SK-N-SH (cell line): ENCODE measurements at regions not wholly inside any gene's neighbourhood (a gene's known extent, or its start where the extent isn't known, plus 50 kb on each side); places are given as distances from the start of the nearest gene placed in this dataset.

Experiments used
- CTCF ChIA-PET: fragments of 300-600, 350-600 bp; formaldehyde crosslinking; extraction: SDS; loops from one replicate; lab custom pipeline; 2021; lab: Yijun Ruan, JAX
- POLR2A ChIA-PET: fragments of 350-600 bp; sonication (Branson Sonifier 250); formaldehyde crosslinking; extraction: SDS; loops from one replicate; lab custom pipeline; 2020; ENCODE audit warnings: antibody characterized with exemption, inconsistent platforms; lab: Yijun Ruan, JAX
- DNase-seq: peaks from one replicate; pipeline ENCODE4 v3.0.0; 2012
- H2AFZ ChIP-seq: fragments of 200-600 bp; sonication (generic); 2 replicates; pipeline ENCODE4 v1.8.1; 2016; ENCODE audit warnings: antibody characterized with exemption, mild to moderate bottlenecking, low read depth
- H3F3A ChIP-seq: fragments of 200-600 bp; sonication (generic); replicated peaks from 2 replicates; pipeline ENCODE3; 2016; ENCODE audit warnings: antibody characterized with exemption, mild to moderate bottlenecking; ENCODE audit not compliant: insufficient read depth
- H3K27ac ChIP-seq, 2 experiments: fragments of 200-500 bp in 1 of 2; fragments of 200-600 bp in 1 of 2; sonication (Bioruptor generic) in 1 of 2; sonication (generic), shearing (Covaris generic) in 1 of 2; 2 replicates each; pipeline versions ENCODE4 v1.5.1 to v1.6.1; 2014 to 2016; ENCODE audit warnings: low read depth in 2 of 2, inconsistent platforms in 1 of 2, low read length in 1 of 2, mild to moderate bottlenecking in 1 of 2, mixed read lengths in 1 of 2
- H3K27me3 ChIP-seq: fragments of 200-600 bp; sonication (generic), shearing (Covaris generic); 2 replicates; pipeline ENCODE4 v1.6.1; 2016; ENCODE audit warnings: mixed run types; ENCODE audit not compliant: insufficient read depth
- H3K36me3 ChIP-seq, 2 experiments: fragments of 200-500 bp in 1 of 2; fragments of 200-600 bp in 1 of 2; sonication (Bioruptor generic) in 1 of 2; sonication (generic) in 1 of 2; replicated peaks in 1 of 2; 2 replicates each; pipeline versions ENCODE3 to v1.5.1; 2014 to 2016; ENCODE audit warnings: low read length in 1 of 2, mild to moderate bottlenecking in 1 of 2; ENCODE audit not compliant: insufficient read depth in 2 of 2, control insufficient read depth in 1 of 2
- H3K4me1 ChIP-seq, 2 experiments: fragments of 200-500 bp in 1 of 2; fragments of 200-600 bp in 1 of 2; sonication (Bioruptor generic) in 1 of 2; sonication (generic), shearing (Covaris generic) in 1 of 2; 2 replicates each; pipeline versions ENCODE4 v1.5.1 to v1.6.1; 2014 to 2016; ENCODE audit warnings: low read depth in 1 of 2, low read length in 1 of 2, mixed run types in 1 of 2; ENCODE audit not compliant: insufficient read depth in 2 of 2, control insufficient read depth in 1 of 2
- H3K4me2 ChIP-seq: fragments of 200-600 bp; sonication (generic), shearing (Covaris generic); 2 replicates; pipeline ENCODE4 v1.6.1; 2017; ENCODE audit warnings: mixed run types
- H3K4me3 ChIP-seq, 2 experiments: fragments of 200-500 bp in 1 of 2; fragments of 200-600 bp in 1 of 2; sonication (Bioruptor generic) in 1 of 2; sonication (generic), shearing (Covaris generic) in 1 of 2; 2 replicates each; pipeline versions ENCODE4 v1.5.1 to v1.8.1; 2014 to 2016; ENCODE audit warnings: low read depth in 2 of 2, inconsistent platforms in 1 of 2, low read length in 1 of 2, mild to moderate bottlenecking in 1 of 2, mixed read lengths in 1 of 2, moderate library complexity in 1 of 2
- H3K79me2 ChIP-seq: fragments of 200-600 bp; sonication (generic); 2 replicates; pipeline ENCODE4 v1.8.1; 2017; ENCODE audit warnings: mild to moderate bottlenecking; ENCODE audit not compliant: insufficient read depth
- H3K9ac ChIP-seq: fragments of 200-600 bp; sonication (generic); 2 replicates; pipeline ENCODE4 v1.6.1; 2017; ENCODE audit warnings: mixed run types
- H3K9me2 ChIP-seq: fragments of 200-600 bp; sonication (generic); 2 replicates; pipeline ENCODE4 v1.6.1; 2017; ENCODE audit warnings: mixed run types
- H3K9me3 ChIP-seq: fragments of 200-600 bp; sonication (generic); 2 replicates; pipeline ENCODE4 v1.6.1; 2017; ENCODE audit warnings: mixed run types, mild to moderate bottlenecking, moderate library complexity
- H4K20me1 ChIP-seq: fragments of 200-600 bp; sonication (generic); 2 replicates; pipeline ENCODE4 v1.6.1; 2017; ENCODE audit warnings: mild to moderate bottlenecking, mixed run types; ENCODE audit not compliant: insufficient read depth
- CHD2 ChIP-seq: fragments of 150-350 bp; IDR thresholded peaks from 2 replicates; pipeline ENCODE4 v1.6.1; 2018; ENCODE audit warnings: low read length; ENCODE audit not compliant: partially characterized antibody
- EP300 ChIP-seq, 2 experiments: IDR thresholded peaks; 2 replicates each; pipeline versions ENCODE4 v1.4.0 to v1.6.1; 2012; ENCODE audit warnings: borderline replicate concordance in 1 of 2, low read depth in 1 of 2, low read length in 1 of 2
- FOXJ3 ChIP-seq: sonication (generic); formaldehyde crosslinking; IDR thresholded peaks from 2 replicates; pipeline ENCODE4 v1.5.1; 2020; ENCODE audit warnings: mild to moderate bottlenecking, missing genetic modification reagents
- GATA2 ChIP-seq: sonication (generic); formaldehyde crosslinking; IDR thresholded peaks from 2 replicates; pipeline ENCODE4 v1.5.0; 2020; ENCODE audit warnings: mild to moderate bottlenecking, missing genetic modification reagents
- JUND ChIP-seq: IDR thresholded peaks from 2 replicates; pipeline ENCODE4 v1.4.0; 2012
- MXI1 ChIP-seq: IDR thresholded peaks from 2 replicates; pipeline ENCODE4 v1.6.1; 2012; ENCODE audit warnings: mild to moderate bottlenecking, low read depth, low read length, improper control_type of control experiment
- POLR2AphosphoS5 ChIP-seq: IDR thresholded peaks from 2 replicates; pipeline ENCODE4 v1.6.1; 2012; ENCODE audit warnings: low read depth, low read length
- RCOR1 ChIP-seq: fragments of 150-350 bp; IDR thresholded peaks from 2 replicates; pipeline ENCODE4 v1.6.1; 2017; ENCODE audit warnings: antibody characterized with exemption, low read length
- RXRA ChIP-seq: IDR thresholded peaks from 2 replicates; pipeline ENCODE4 v1.4.0; 2012; ENCODE audit warnings: low read depth, mild to moderate bottlenecking, borderline replicate concordance
- SIN3A ChIP-seq: IDR thresholded peaks from 2 replicates; pipeline ENCODE4 v1.6.1; 2012; ENCODE audit warnings: low read depth, mild to moderate bottlenecking, low read length, moderate library complexity, borderline replicate concordance
- TCF12 ChIP-seq: IDR thresholded peaks from 2 replicates; pipeline ENCODE4 v1.4.0; 2012
- TEAD4 ChIP-seq: IDR thresholded peaks from 2 replicates; pipeline ENCODE4 v1.4.0; 2012; ENCODE audit warnings: mild to moderate bottlenecking, borderline replicate concordance; ENCODE audit not compliant: insufficient read depth
- USF1 ChIP-seq: IDR thresholded peaks from 2 replicates; pipeline ENCODE4 v1.4.0; 2012; ENCODE audit warnings: low read depth, borderline replicate concordance
- USF2 ChIP-seq: fragments of 150-350 bp; IDR thresholded peaks from 2 replicates; pipeline ENCODE4 v1.6.1; 2017; ENCODE audit warnings: antibody characterized with exemption, low read length, low read depth, borderline replicate concordance
- YY1 ChIP-seq: IDR thresholded peaks from 2 replicates; pipeline ENCODE4 v1.4.0; 2012; ENCODE audit warnings: low read depth, mild to moderate bottlenecking
- ZBTB33 ChIP-seq: IDR thresholded peaks from 2 replicates; pipeline ENCODE4 v1.4.0; 2012; ENCODE audit warnings: low read depth, borderline replicate concordance
- WGBS: methylation state at CpG from one replicate; pipeline ENCODE4 v1.1.6; 2017; ENCODE audit warnings: low lambda C conversion rate; 5-methylcytosine and 5-hydroxymethylcytosine counted together

- Histone ChIP-seq H3F3A (no peaks in the 10 kb centered on the region), H3K36me3 (no peaks in the 10 kb centered on the region), H3K27ac (no peak overlapping the region), H3K9me2 (no peaks in the 10 kb centered on the region), H3K27me3 (no peaks in the 10 kb centered on the region), H2AFZ (no peak overlapping the region), H3K4me1 (peaks cover 0 to 3% of the 10 kb centered on the region in 2 experiments; a peak in 2 of 4 replicates), H4K20me1 (no peaks in the 10 kb centered on the region), H3K9ac (no peak overlapping the region), H3K9me3 (no peaks in the 10 kb centered on the region), H3K79me2 (no peaks in the 10 kb centered on the region), H3K4me3 (no peak overlapping the region), H3K4me2 (no peak overlapping the region)
- ChIA-PET POLR2A (no interaction called here), CTCF (interaction anchor here (1.2 kb wide), 1 partner anchor 14 kb away, joined by 3 read pairs; no protein-coding TSS in a partner anchor)
- DNase-seq: peak; percentile 36
- no peak for TF ChIP-seq ZBTB33
- TF ChIP-seq FOXJ3 (CRISPR knock-in tag): 0 out of 2 replicates have a peak, but pooled peaks have one; percentile 38
- 71% methylated on average over 6 of the region's 6 CpGs for WGBS
Observed at GRCh38 chr9:79300068-79300467, 271.7 kb upstream of the TLE4 start.

GRCh38 chr9:79301085-79301484, 270.7 kb upstream of the TLE4 start:
- H3F3A ChIP-seq: no peaks in the 10 kb centered on the region
- no peaks in the 10 kb centered on the region for H3K79me2 ChIP-seq
- no peaks in the 10 kb centered on the region for H3K27me3 ChIP-seq
- H3K27ac ChIP-seq: no peak overlapping the region
- H2AFZ ChIP-seq: no peak overlapping the region
- H3K9me2 ChIP-seq: no peaks in the 10 kb centered on the region; the same call in 1 of the 2 replicates
- no peak for TF ChIP-seq TCF12
- no peak for TF ChIP-seq SIN3A
- TF ChIP-seq RCOR1: no peak
- TF ChIP-seq TEAD4: no peak
- TF ChIP-seq USF1: no peak
- TF ChIP-seq JUND: no peak
- TF ChIP-seq EP300 (IDR thresholded peaks at IDR 0.05; ENCODE audit: borderline replicate concordance in 1 of 2, low read depth in 1 of 2, low read length in 1 of 2): no peak
- no peak for TF ChIP-seq POLR2AphosphoS5
- no peak for TF ChIP-seq YY1
- no peak for TF ChIP-seq MXI1
- TF ChIP-seq CHD2: no peak
- no peak for TF ChIP-seq USF2
- TF ChIP-seq RXRA: no peak
- no peak for TF ChIP-seq GATA2 (CRISPR knock-in tag)
- ChIA-PET CTCF (no interaction called here), POLR2A (no interaction called here)
- H3K4me2 ChIP-seq: no peak overlapping the region
- no peak overlapping the region for H3K4me3 ChIP-seq
- H3K36me3 ChIP-seq: no peaks in the 10 kb centered on the region
- WGBS: 55% methylated on average over 2 of the region's 2 CpGs
- H4K20me1 ChIP-seq: no peaks in the 10 kb centered on the region
- H3K9ac ChIP-seq: no peak overlapping the region
- H3K4me1 ChIP-seq: peaks cover 0 to 3% of the 10 kb centered on the region in 2 experiments; a peak in 2 of 4 replicates
- no peaks in the 10 kb centered on the region for H3K9me3 ChIP-seq
- DNase-seq: no peak
